HL-60 (cell line): ENCODE measurements at regions not wholly inside any gene's neighbourhood (a gene's known extent, or its start where the extent isn't known, plus 50 kb on each side); places are given as distances from the start of the nearest gene placed in this dataset.

ENCODE experiments used
- CTCF ChIP-seq: IDR thresholded peaks from one replicate; pipeline ENCODE4 v1.5.1; 2011; ENCODE audit warnings: low read length, control low read depth, inconsistent platforms; ENCODE audit not compliant: insufficient read depth
- GABPA ChIP-seq: IDR thresholded peaks from 2 replicates; pipeline ENCODE4 v1.6.1; 2012; ENCODE audit warnings: low read depth
- POLR2AphosphoS5 ChIP-seq: IDR thresholded peaks from 2 replicates; pipeline ENCODE4 v1.6.1; 2012; ENCODE audit warnings: low read depth

- TF ChIP-seq GABPA, result no peak
- TF ChIP-seq CTCF, result no peak
- no peak for TF ChIP-seq POLR2AphosphoS5
These were observed 93.9 kb upstream of the TRHDE start for GRCh38 chr12:72178244-72178643.
